ENCODE measurements at regions not wholly inside any gene's neighbourhood (a gene's known extent, or its start where the extent isn't known, plus 50 kb on each side); places are given as distances from the start of the nearest gene placed in this dataset.

DNA sequence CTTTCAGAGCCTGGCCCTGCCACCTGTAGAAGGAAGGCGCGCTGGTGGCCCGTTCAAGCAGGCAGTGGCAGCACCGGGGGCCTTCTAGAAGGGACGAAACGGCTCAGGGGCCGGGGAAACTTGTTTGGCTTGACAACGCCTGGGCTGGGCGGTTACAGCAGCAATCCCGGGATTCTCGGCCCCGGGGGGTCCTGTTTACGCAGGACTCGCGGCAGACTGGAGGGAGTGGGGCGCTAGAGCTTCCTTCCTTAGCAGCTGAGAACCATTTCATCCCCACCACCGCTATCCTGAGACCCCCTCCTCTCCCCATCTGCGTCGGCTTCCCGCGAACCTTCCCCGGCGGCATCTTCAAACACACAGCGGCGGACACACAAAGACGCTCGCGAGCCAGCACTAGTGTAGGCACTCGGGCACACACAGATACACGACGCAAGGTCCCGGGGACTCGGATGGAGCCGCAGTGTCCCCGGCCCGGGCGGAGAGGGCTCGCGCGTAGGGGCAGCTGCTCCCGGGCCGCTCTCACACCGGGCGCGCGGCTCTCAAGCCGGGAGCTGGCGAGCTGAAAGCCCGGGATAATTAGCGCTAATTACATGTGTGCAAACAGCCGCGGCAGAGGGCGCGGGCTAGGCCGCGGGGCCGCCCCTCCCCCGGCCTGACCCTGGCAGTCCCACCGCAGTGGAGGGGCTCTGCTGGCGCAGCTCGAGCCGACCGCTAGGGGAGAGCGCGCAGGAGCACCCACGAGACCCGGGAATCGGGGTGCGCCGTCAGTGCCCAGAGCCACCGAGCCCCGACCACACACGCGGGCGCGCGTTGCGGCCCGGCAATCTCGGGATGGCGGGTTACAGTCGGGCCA, 271.4 kb downstream of the FOXD2 start:
- DNase-seq = peak; percentile 77

- DNase-seq = no peak
These were observed 272.0 kb downstream of the FOXD2 start for GRCh38 chr1:47709872-47710231.

DNA sequence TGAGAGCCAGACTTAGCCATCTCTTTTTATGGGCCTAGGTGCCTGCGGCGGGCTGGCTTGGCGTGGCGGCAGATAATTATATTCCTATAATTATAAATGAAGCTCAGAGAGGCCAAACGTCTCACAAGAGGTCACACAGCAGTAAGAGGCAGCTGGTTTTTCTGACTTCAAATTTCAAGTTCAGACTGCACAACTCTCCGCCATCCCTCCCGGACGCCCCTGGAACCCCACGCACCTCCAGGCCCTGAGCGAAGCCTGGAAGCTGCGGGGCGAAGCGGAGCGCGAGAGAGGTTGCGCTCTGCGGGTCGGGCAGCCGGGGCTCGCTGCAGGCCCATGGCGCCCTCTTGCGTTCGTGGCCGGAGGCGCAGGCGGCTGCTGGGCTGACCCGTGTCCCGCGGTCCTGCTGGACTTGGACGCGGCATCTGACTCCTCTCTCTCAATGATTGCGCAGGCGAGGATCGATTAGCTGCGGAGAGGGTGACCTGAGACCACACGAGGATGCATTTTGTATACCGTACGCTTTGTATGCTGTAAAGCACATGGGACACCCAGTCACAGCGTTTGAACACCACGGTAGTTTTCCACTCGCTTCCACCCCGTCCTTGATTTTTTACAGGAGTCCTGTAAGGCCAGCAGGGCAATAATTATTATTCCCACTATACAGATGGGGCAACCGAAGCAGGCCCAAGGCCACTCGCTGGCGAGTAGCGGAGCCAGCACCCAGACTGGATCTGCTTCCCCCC, 272.7 kb downstream of the FOXD2 start:
- peak; percentile 34 for DNase-seq
